CD4-positive, alpha-beta T cell treated with Interleukin-15 for 1 hour (primary cell): ENCODE measurements at regions not wholly inside any gene's neighbourhood (a gene's known extent, or its start where the extent isn't known, plus 50 kb on each side); places are given as distances from the start of the nearest gene placed in this dataset.

Source experiments
- DNase-seq: peaks from one replicate; pipeline ENCODE4 v3.0.0-alpha.2; 2020

DNA sequence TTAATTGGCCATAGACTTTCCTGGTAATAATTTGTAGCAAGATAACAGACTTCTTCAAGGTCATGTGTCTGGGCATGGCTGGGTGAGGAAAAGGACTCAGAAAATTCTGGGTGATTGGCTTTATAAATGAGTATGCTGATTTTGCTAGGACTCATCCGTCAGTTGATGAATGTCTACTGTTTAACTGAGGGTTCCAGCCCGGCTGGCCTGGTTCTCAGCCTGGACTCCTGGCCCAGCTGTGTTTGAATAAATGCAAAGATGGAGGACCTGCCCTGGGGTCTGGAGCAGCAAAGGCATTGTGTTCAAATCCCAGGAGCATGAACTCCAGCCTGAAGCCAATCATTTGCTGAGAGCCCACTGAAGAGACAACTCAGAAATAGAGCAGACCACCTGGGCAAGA, 323.2 kb downstream of the LRFN2 start:
- DNase-seq = no peak

DNA sequence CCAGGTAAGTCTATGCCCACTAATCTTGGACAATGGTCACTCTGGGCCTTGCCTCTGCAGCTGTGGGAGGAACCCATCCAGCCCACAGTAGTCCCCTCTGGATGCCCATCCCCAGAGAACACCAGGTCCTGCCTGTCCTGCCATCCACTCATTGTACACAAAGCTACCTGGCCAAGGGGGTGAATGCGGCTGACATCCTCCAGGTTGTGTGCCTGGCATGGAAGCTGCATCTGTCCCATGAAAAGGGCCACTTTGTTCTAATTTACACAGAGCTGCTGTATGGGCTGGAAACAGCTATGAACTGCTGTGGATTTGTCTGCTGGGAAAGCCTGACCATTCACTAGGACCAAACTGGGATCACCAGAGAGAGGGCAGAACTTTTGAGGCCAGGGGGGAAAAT, 324.8 kb downstream of the LRFN2 start:
- no peak for DNase-seq

DNA sequence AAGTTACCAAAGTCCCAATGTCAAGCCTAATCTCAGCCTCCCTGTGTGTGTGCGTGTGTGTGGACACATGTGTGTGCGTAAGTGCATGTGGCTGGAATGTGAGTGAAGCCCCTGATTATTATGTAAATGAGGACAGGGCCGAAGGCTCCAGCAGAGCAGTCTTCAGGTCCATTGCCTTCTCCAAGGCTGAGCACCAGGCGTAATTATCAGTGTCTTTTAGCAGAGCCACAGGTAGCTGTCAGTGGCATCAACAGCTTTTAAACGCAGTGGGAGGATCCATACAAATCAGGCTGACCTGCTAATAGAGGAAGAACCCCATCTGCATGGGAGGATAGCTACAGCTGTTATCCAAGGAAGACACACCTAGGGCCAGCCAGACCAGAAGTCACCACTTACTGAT, 324.3 kb upstream of the MOCS1 start:
- no peak for DNase-seq

DNA sequence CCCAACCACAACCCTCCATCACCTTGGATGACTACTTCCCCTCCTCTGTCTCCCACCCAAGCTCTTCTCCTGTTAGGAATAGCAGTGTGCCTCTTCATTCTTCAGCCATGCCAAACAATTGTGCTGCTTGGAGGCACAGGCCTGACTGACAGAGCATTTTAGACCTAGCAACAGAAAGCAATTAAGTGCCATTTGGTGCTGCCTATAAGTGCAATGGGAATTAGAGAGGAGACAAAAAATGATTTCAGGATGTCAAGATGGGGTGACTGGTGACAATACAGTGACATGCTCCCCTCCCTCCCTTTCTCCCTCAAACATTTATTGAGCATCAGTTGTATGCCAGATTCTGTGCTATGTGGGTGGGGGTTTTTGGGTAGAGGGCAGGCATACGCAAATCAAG, 322.6 kb upstream of the MOCS1 start:
- no peak for DNase-seq

DNA sequence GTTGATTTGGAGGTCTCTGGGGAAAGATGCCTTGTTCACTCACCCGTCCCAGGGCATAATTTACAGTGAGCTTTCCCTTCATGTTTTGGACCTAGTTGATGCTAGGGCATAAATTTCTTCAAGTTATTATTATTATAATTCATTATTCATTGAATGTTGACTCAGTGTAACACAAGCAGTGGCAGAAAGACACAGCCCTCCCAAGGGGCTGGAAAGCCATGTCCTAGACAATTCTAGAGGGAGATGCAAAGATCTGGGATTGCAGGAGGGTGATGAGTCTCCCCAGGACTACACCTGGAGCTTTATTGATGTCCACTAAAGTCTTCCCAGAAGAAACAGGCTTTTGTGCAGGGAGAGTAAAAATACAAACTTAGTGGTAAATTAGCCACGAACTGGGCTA, 322.0 kb upstream of the MOCS1 start:
- no peak for DNase-seq

- no peak for DNase-seq
Observed at GRCh38 chr6:40253420-40253819, 319.2 kb upstream of the MOCS1 start.

DNA sequence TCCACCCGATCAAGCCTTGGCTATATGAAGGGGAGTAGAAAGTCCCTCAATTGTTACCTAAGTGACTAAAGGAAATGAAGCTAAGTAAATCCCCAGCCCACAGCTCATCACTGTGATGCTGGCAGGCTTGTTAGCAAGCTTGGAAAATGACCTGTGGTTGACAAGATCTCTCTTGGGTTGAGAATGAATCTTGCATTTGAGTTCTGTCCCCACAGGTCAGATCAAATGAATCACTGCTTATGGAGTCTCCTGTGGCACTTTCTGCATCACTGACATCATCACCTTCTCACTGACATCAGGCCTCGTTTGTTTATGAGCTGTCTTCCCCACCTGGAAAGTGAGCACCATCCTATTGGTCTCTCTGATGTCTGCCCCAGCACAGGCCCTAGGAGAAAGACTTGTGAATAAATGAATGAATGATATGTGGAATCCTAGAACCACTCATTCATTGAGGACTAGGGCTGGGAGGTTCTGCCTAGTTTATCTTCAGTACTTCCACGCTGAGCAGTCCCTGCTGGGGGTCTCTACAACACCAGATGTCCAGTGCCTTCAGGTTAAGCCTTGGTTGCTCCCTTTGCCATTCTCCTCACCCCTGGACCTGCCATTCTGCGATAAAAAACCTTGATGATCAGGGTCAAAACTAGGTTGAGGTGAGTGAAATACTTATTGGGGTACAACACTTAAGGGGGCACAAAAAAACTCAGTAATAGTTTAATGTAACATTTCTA, 318.4 kb upstream of the MOCS1 start:
- DNase-seq = no peak

DNA sequence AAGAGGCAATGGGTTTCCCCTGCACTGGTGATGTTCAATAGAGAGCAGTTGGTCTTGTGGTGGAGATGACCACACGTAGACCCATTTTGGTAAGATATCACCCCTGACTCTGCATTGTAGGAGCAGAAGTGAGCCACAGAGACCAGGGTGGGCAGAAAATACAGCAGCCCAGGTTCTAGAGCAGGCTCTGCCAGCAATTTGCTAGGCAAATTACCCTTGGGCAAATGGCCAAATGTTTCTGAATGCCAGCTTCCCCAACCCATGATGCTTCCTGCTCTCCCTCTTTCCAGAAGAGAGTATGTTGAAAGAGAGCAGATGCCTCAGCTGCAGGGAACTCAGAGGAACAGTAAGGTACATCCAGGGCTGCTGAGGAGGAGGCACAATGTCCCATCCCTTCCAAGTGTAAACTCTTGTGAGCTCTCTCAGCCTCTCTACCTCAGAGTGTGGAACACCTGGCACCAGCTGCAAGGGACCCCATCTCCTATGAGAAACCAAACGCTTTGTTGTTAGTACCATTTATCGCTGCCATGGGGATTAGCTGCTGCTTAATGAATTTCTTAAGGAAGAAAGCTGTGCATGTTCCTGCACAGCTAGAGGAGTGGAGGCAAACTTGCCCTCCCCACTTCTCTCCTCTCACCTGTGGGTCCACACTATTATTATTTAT, 317.5 kb upstream of the MOCS1 start:
- no peak for DNase-seq

GRCh38 chr6:40249935-40250334, 315.7 kb upstream of the MOCS1 start:
- no peak for DNase-seq

DNA sequence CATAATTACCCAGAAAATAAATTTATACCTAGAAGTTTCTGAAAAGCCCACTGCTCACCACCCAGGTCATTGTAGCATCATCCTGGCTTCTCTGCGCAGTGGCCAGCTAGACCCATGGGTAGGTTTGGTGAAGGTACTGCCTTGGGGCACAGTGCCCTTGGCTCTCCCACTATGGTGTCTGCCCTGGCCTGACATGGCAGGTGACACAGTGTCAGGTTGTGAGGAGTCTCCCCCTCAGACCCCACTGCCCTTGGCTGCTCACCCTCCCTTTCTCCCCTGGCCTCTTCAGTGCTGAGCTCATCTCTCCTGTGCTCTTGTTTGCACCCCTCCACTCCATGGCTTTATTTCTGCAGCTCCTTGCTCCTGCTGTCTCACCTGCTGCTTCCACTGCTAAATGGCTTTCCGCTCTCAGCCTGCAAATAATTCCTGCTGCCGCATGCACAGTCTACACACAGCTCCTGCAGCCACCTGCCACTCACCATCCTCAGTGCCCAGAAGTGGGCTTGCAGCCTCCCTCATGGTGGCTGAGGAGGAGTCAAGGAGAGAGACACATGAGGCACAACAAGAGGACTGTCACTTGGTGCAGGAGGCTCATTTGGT, 313.4 kb upstream of the MOCS1 start:
- no peak for DNase-seq

- no peak for DNase-seq
Observed at GRCh38 chr6:40244699-40245098, 310.4 kb upstream of the MOCS1 start.

DNA sequence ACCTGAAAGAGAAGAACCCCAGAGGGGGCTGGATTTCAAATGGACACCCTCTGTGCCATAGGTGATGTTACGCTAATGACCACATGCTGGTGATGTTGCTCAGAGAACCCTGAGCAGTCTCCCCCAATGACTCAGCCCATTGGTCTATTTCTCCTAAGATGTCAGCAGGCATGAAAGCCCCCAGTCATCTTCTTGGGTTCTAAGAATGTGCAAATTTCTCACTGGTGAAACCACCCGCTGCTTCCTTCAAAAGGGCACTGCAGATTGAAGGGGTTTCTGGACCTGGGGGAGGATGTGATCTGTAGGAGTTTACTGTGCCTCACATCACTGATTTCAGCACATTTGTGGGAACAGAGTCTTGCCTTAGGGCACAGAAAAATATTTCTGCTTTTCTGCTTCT, 298.4 kb upstream of the MOCS1 start:
- no peak for DNase-seq

DNA sequence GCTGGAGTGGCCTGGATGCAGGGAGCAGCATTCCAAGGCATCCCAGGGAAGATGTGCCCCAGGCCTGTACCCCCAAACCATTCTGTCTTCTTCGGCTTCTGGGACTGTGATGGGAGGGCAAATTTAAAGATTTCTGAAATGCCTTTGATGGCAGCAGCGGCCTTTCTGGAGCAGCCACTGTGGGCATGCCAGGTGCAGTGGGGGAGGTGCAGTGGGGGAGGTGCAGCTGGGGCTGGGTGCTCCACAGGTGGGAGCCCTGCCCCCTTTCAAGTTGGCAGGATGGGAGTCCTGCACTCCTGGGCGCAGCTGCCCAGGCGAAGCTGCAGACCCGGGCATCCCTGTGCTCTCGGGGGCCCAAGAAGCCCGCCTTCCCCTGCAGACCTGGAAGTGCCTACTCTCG, 293.5 kb upstream of the MOCS1 start:
- DNase-seq = no peak

DNA sequence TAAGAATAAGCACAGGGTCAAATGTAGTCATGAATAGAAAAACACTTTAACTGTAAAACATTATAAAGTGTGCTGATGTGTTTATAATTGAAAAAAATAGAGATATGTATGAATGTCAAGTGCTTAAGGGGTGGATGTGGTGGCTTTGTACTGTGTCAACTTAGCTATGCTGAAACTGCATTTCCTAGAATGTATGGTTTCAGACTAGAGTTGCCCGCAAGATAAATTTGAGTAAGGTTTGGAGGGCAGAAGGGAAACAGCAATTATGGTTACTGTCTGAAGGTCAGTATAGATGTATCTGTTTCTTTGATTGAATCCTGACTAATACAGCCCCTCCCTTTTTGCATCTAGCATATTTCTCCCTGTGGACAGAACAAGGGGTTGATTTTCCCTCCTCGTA, 288.1 kb upstream of the MOCS1 start:
- DNase-seq = no peak

DNA sequence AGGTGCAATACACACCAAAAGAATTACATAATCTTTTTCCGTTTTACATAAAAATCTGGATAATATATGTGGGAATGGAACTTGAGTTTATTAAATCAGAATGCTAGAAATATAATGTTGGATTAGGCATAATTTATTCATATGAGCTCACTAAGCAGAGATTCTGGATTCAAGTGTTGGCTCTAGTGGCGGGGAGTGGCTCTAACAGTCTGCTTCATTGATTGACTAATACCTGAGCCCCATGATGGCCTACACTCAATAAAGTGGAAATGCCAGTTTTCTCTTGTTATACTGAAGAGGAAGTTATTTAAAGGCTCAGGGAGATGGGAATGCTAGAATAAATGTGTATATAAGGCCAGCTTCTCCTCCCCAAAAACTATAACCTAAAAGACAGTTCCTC, 285.5 kb upstream of the MOCS1 start:
- DNase-seq = no peak

GRCh38 chr6:40210628-40211056, 276.4 kb upstream of the MOCS1 start:
- no peak for DNase-seq

- DNase-seq = no peak
Observed at GRCh38 chr6:40205801-40206200, 271.5 kb upstream of the MOCS1 start.

DNA sequence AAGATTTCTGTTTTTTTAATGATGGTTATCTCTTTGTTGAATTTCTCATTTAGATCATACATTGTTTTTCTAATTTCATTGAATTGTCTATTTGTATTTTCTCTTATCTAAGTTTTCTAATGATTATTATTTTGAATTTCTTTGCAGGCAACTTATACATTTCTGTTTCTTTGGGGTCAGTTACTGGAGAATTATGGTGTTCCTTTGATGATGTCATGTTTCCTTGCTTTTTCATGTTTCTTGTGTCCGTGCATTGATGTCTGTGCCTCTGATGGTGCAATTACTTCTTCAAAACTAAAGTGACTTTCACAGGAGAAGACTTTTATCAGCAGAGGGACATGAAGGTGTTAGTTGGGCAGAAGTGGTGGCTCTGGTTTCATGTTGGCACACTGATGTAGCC, 270.7 kb upstream of the MOCS1 start:
- DNase-seq = no peak

GRCh38 chr6:40197371-40197770, 263.1 kb upstream of the MOCS1 start:
- DNase-seq = no peak

DNA sequence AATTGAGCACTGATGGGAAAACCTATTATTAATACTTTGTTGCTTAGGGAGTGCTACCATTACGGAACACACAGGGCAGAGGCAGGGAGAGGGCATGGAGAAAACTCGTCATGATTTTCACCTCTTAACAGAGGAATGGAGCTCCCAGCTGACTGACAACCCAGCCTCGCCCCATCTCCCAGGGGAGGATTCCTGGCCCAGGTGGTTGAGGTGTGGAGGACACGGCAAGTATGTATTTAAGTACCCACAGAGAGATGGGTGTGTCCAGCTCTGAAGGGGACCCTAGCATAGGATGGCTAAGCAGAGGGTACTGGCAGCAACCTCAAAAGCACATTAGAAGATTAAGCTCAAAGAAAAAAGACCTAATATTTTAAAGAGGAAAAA, 261.9 kb upstream of the MOCS1 start:
- DNase-seq = no peak

DNA sequence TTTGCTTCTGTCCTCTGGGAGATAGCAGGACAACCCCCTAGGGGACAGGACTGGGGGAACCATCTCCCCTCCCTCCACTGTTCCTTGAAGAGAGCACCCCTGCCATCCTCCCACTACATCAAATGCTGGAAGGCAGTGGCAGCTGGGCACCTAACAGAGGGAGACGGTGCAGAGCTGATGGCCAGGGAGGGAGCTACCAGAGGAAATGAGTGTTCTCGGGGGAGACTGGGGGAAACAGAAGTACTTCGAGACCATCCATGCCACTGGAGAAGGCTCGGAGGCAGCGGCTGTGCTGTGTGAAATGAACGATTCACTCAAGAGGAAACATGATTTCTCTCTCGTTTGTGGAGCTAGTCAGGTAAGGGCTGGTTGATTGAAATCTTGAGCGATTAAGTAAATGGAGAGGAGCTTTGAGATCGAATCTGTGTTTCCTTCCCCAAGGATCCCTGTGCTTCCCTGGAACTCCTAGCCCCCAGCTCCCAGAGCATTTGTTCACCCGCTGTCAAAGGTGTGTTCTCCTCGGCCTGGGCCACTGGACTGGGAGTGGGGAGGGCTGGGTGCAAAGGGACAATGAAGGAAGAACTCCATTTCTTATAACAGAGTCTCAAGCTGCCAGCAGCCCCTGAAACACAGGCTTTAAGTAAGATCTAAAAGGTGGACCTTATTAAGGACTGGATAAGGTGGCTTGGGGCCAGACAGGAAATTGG, 261.3 kb upstream of the MOCS1 start:
- no peak for DNase-seq

GRCh38 chr6:40194447-40195170, 260.3 kb upstream of the MOCS1 start:
- DNase-seq = no peak

GRCh38 chr6:40192516-40192915, 258.3 kb upstream of the MOCS1 start:
- no peak for DNase-seq
